HG03064 (cell line): ENCODE measurements at regions not wholly inside any gene's neighbourhood (a gene's known extent, or its start where the extent isn't known, plus 50 kb on each side); places are given as distances from the start of the nearest gene placed in this dataset.
"Not testable (repeated sequence)": the region's sequence is repeated elsewhere in the genome, so short reads cannot be mapped to it uniquely, and the experiment has no call there.

Source experiments
- ATAC-seq: cut with Tn5 transposase; IDR thresholded peaks from one replicate; pipeline ENCODE4 v1.9.1; 2021; ENCODE audit warnings: low read depth; ENCODE audit not compliant: unreplicated experiment

DNA sequence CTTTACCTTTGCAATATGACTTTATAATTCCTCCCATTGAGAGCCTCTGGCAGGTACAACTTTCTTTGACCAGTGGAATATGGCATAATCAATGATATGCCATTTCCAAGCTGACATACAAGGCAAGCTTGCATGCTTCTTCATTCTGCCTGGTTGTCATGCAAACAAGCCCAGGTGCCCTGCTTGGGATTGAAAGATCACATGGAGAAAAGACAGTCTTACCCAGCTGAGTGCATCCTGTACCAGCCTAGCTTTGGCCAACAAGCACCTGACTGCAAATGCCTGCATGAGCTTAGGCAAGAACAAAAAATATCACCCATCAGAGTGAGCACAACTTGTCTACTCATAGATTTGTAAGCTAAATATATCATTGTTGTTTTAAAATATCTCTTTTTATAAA lies 82.9 kb upstream of the KCND2 start:
- ATAC-seq: no peak

DNA sequence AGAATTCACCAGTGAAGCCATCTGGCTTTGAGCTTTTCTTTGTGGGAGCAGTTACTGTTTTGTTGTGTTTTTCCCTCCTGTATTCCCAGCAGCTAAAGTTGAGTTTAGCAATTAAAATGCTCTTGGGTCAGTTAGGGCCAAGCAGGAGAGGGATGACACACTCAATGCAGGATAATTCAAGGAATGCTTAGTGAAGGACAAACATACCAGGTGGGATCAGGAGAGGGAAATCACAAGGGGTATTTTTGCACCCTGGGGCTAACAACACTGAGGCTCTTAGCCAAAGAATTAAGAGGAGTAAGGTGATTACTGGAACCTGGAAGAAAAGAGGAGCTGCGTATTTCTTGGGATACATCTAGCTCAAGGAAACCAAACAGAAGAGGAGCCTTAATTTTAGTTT lies 82.4 kb upstream of the KCND2 start:
- no peak for ATAC-seq

DNA sequence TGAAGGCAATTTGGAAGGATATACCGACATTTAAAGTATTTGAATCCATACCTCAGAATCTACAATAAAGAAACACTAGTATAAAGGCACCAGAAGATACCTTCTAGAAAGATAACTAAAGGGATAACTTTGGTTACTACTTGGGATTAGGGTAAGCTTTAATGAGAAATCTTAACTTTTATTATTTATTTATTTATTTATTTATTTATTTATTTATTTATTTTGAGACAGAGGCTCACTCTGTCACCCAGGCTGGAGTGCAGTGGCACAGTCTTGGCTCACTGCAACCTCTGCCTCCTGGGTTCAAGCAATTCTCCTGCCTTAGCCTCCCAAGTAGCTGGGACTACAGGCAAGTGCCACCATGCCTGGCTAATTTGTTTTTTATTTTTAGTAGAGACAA lies 81.6 kb upstream of the KCND2 start:
- ATAC-seq: not testable (repeated sequence)

DNA sequence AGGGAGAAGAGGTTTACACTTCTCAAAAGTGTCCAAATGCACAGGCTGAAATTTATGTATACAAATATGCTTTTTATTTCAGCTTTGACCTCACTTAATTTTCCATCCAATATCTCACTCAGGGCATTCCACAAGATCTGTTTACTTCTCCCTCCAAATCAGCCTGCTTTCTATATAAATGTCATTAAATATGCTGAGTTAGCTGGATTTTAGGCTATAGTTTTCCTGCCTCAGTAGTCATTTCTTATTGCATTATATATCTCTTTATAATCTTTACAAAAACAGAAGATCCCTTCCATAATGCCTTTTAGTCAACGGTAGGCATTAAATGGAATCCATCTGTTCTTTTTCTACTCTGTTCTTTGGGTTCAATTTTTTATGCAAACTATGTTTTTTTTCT lies 71.7 kb upstream of the KCND2 start:
- no peak for ATAC-seq

DNA sequence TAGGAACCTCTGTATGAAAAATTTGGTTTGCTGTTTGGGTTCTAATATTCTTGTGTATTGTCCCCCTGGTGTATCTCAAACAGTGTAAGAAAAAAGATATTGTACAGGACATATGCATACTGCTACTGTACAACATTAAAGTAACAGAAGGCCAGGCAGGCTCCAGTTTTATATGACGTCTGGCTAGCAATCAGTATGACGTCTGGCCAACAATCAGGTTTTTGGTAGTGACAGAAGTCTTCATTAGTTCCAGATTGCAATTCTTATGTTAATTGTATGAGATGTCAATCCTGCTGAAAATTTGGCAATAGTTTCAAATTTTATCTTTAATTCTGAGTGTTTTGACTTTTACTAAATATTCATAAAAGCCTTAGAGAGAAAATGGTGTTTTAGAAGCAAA lies 67.9 kb upstream of the KCND2 start:
- ATAC-seq: no peak

DNA sequence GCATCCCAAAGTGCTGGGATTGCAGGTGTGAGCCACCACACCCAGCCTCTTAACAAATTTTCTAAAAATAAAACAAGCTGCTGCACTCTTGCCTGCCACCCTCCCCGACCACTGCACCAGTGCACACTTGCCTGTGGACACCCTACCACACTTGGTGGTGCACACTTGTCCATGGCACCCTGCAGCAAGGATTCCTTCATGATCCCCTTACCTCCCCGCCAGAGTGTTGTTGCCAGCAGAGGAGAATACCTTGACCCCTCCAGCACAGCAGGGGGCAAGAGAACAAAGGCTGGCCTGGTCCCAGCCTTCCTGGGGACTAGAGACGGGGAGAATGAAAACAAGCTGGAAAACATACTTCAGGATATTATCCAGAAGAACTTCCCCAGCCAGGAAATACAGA lies 65.9 kb upstream of the KCND2 start:
- ATAC-seq: no peak

DNA sequence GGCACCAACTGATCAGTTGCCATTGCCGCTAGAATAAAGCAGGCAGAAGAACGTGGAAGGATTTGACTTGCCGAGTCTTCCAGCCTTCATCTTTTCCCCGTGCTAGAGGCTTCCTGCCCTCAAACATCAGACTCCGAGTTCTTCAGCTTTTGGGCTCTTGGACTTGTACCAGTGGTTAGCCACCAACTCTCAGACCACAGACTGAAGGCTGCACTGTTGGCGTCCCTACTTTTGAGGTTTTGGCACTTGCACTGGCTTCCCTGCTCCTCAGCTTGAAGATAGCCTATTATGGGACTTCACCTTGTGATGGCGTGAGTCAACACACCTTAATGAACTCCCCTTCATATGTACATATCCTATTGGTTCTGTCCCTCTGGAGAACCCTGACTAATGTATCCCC lies 57.3 kb upstream of the KCND2 start:
- ATAC-seq: no peak

DNA sequence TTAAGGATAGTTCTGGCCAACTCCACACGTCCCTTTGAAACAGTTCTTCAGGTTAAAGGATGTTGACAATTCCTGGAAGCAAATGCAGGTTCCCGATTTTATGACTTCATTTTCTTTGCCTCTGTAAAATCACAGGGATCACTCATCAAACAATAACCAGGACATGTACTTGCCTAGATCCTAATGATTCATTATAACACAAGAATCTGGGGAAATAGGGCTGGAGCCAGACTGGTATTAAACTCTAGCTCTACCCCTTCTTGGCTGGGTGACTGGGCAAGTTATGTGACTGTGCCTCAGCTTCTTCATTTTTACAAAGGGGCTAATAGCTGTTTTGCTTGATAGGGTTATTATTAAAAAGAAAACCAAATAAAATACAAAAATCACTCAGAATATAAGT lies 56.0 kb upstream of the KCND2 start:
- no peak for ATAC-seq

DNA sequence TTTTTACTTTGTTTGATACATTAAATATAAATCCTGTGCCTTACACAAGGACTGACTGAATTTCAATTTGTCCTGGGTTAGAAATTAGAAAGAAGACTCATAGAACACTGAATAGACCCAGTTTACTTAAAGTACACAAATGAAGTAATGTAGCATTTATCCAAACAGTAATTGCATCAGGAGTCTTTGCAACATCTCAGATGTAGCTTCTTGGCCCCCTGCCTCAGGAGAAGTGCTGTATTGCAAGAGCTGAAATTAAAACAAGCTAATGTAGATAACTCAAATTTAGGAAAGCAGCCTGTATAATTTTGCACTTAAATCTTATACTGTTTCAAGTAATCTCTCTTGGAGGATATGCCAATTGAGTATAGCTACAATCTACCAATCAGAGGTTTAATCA lies 54.3 kb upstream of the KCND2 start:
- no peak for ATAC-seq

DNA sequence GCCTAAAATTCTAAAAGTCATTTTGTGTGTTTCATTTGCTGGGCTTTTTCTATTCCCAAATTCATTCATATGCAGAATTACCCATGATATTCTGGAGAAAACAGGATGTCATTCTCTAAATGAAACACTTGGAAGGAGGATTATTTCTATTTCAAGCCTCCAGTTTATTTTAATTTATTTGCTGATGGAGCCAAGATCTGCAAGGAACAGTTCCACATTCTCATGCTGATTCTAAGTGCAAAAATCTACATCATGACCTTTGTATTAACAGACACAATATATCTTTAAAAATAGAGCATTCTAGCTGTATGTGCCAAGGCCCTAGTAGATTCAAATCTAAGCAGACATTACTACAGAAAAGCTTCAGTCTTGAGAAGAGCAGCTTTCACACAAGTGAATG lies 51.3 kb upstream of the KCND2 start:
- ATAC-seq: no peak
